TTC549 (cell line): ENCODE measurements at regions not wholly inside any gene's neighbourhood (a gene's known extent, or its start where the extent isn't known, plus 50 kb on each side); places are given as distances from the start of the nearest gene placed in this dataset.

ENCODE experiments used
- FAIRE-seq: peaks from 2 replicates; lab custom pipeline; 2012; peaks lifted over from hg19 to GRCh38; lab: Jason Lieb, UNC

- FAIRE-seq = no peak
Measured at GRCh38 chr6:141451181-141451510, 681.6 kb upstream of the GJE1 start.

DNA sequence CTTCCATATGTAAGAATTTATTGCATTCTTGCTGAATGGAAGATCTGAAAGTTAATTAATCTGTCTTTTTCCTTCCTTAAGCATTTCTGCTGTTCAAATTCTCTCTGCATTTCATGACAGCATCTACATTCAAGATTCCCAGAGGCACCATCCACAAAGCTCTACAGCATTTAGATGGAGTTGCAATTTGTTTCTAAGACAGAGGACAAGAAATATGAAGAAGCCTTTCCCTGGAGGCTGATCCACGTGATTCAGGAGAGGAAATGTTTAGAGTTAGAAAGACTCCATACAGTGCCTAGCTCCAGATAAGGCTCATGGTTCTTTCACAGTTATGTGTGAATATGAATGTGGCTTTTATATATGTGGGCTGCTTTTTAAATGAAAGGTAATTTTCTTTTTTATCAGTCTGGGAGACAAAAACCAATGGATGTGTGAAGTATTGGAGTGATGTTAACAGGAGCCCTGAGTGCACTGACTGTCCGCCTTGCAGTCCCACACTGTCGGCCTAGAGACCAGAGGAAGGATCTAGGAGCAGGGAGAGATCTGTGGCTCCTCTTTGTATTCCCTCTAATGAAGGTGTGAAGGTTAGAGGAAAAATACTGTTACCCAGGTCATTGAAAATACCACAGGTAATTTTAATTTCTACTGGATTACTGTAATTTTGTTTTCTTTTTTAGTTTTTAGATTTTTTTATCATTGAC lies 686.6 kb upstream of the GJE1 start:
- FAIRE-seq = no peak

DNA sequence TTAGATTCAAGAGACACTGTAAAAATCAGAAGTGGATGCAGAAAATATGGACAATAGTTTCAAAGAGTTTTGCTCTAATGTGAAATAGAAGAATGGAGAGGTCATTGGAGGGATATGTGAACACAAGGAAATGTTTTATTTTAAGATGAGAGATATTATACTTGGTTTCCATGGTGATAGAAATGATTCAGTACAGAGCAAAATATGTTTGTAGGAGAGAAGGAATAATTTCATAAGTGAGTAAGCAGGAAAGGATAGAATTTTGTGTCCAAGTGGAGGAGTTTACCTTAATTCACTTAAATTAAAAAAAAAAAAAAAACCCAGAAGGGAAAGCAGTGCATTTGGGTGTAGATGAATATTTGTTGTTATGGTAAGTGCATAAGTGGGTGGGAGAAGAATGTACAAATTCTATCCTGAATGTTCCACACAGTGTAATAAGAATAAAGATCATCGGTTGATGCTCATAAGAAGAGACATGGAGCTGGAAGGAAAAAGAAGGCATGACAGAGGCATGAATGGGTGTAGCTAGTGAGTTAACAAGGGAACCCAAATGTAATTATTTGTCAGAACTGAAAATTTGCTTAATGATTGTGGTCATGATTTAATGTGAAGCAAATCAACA lies 688.9 kb upstream of the GJE1 start:
- FAIRE-seq = no peak

GRCh38 chr6:141443032-141443431 lies 689.7 kb upstream of the GJE1 start:
- FAIRE-seq = no peak

DNA sequence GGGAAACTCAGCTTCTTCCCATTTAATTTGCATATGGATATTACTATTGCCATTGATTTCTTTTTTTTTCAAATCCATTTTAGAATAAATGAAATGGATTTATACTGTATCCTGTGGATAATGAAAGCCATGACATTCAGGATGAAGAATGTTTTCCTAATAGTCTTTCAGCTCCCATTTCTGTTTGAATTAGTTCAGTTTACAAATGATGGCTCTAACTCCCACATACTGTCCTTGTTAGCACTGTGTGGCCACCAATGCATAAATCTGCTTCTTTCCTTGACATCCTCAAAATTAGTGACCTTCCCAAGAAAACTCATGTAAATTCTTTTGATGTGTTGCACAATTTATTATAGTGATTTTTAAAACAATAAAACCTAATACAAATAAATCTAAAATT lies 693.2 kb upstream of the GJE1 start:
- FAIRE-seq = no peak

- no peak for FAIRE-seq
Measured at GRCh38 chr6:141437685-141438084, 695.0 kb upstream of the GJE1 start.

- no peak for FAIRE-seq
Measured at GRCh38 chr6:141437011-141437410, 695.7 kb upstream of the GJE1 start.

DNA sequence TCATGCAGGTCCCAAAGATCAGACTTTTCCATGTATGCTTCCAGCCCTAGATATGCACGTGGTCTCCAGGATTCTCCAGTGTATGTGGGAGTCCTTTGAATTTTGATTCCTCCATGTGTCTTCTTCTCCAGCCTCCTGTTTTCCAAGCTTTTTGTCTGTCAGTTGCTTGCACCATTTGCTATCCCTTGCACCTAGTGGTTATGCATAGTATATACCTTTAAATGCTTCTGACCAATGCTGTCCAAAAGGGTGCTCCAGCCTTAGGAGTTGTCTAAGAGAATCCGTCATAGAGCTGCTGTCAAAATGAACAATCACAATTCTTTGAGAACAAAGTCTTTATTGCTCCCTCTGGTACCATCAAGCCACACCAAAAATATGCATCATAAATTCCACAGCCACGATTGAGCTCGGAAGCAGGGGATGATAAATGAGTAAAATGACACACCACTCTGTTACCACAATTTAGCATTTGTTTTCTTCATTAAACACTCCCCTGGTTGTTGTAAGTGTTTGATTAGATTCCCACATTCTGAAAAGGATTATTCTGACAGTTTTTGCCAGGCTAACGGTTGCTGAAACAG lies 706.2 kb upstream of the GJE1 start:
- FAIRE-seq = no peak

DNA sequence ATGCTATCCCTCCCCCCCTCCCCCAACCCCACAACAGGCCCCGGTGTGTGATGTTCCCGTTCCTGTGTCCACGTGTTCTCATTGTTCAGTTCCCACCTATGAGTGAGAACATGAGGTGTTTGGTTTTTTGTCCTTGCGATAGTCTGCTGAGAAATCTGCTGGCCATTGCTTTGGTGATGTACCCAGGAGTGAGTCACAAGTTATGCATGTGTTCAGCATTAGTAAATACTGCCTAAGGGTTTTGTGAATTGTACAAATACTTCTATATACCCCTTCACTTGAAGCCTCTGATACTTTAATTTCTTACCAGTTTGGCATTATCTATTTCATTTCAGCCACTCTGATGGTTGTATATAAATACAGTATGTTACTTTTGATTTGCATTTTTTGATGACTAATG lies 711.3 kb upstream of the GJE1 start:
- no peak for FAIRE-seq

DNA sequence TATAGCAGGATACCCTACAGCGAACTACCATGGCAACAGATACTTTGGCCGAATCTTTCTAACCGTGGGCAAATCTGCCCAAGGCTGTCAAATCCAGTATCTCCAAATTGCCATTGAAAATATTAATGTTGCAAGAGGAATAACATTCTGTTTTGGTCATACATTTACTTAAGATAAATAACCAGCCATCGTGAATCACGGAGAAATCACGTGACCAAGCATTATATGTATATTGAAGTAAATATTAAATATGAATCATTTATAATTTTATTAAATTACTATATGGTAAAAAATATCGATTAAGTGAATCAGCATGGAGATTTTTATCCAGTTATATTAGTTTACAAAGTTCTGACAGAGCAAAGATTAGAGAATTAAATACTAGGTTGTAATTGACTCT lies 714.6 kb upstream of the GJE1 start:
- FAIRE-seq = no peak

- no peak for FAIRE-seq
Measured at GRCh38 chr6:141415896-141416295, 716.8 kb upstream of the GJE1 start.

DNA sequence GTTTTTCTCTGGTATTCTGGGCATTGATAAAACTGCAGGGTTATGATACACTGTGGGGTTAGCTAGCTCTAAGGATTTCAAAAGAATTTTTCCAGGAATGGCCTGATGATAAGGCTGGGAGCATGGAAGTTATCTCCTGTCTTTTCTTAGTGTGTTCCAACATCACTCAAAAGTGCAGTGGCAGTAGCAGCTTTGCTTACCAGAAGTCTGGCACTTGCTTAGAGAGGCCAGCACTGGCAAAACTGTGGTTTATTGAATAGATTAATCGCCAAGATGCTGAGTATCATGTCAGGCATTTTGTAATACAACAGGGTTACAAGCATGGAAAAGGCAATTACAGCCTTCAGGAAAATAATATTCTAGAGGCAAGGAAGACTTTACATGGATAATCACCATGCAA lies 719.5 kb upstream of the GJE1 start:
- no peak for FAIRE-seq

DNA sequence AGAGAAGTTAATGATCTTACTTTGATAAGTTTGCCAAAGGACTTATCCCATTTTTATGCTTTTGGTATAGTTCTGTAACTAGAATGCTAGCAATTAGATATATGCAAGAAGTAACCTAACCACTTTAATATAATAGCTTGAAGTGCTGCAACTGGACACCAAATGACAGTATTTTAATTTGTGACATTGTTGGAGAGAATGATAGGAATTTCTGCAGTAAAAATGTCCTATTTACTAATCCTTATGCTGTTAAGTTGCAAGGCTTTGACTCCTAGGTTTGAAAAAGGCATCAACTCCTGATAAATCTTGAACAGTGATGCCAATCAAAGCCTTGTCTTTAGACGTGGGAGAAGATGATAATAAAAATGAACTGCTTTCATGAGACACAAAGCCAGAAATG lies 726.0 kb upstream of the GJE1 start:
- no peak for FAIRE-seq

DNA sequence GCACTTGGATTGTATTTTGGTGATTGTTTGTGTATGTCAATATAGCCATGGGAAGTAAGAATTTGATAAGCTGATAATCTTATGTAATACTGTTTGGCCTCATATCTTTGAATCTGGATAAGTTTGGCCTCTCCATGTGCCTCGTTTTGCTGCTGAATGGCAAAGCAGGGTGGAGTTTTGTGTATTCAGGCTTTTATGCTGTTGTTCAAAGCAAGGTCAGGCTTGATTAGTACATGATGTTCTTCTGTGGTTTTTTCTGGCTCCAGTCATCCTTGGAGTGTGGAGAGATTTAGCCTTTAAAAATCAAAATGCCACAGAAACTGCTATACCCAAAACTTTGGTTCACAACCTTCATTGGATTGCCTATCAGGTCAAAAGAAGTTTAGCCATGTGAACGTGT lies 728.9 kb upstream of the GJE1 start:
- FAIRE-seq = no peak

DNA sequence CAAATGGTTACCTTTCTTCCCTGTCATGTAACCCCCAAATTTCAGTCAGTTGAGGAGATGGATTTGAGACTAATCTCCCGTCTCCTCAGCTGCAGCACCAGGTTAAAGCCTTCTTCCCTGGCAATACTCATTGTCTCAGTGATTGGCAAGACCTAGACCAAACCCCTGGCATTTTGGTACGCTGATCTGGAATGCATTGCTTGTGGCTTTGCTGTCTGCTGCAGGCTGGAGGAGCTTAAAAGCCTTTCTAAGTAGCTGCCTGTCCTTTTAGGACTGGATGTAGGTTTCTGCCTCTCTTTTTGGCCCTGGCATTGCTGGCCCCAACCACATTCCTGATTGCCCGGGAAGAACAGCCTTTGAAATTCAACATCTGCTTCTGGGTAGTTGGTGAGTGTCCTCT lies 729.6 kb upstream of the GJE1 start:
- FAIRE-seq = no peak

- no peak for FAIRE-seq
Measured at GRCh38 chr6:141402489-141402888, 730.2 kb upstream of the GJE1 start.

DNA sequence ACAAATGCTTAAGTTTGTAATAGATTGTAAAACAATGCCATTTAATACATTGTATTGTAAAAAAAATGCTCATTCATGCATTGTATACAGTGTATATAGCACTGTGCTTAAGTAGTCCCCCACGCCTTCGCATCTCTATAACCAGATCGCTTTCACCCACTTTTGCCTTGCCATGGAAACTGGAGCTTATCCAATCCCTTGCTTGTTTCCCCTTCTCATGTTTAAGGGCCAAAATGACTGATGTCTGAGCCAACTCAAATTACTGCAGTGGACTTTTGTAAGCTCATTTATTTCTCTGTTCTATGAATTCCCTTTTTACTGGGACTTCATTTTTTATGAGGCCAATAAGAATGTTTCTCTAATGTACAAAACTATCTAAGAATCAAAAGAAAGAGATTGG lies 730.9 kb upstream of the GJE1 start:
- no peak for FAIRE-seq

DNA sequence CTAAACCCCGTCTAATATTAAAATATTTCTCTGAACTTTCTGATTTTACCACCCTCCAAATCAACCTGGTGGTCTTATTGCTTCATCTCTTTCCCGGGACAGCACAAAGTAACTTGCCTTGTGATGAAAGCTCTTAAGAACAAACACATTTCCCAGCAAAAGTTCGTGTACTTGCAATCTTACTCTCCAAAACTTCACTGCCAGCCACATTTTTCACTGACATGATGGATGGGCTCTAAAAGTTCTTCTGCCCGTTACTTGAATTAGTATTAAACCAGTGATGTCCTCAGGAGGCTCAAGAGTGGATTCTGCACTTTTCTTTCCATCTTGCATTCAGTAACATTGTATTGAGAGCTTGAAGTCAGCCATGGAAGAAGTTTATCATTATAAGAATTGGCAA lies 731.6 kb upstream of the GJE1 start:
- FAIRE-seq = no peak

DNA sequence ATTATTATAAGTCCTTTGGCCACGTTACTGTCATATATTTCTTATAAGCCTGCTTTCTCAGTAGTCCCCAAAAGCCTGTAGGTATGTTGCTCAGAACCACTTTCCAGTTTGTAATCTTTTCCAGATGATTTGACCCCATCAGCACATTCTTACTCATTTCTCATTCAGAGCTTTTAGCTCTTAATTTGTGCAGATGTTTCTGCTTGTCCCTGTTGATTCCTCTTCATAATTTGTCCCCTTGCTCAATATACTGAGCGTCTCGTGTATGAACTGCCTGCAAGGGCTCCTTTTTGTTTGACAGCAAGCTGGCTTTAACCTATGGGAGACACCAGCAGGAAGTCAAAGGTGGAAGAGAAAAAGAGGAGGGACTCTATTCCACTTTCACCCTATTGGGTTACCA lies 733.8 kb upstream of the GJE1 start:
- FAIRE-seq = no peak

GRCh38 chr6:141395443-141396008 lies 737.2 kb upstream of the GJE1 start:
- no peak for FAIRE-seq

DNA sequence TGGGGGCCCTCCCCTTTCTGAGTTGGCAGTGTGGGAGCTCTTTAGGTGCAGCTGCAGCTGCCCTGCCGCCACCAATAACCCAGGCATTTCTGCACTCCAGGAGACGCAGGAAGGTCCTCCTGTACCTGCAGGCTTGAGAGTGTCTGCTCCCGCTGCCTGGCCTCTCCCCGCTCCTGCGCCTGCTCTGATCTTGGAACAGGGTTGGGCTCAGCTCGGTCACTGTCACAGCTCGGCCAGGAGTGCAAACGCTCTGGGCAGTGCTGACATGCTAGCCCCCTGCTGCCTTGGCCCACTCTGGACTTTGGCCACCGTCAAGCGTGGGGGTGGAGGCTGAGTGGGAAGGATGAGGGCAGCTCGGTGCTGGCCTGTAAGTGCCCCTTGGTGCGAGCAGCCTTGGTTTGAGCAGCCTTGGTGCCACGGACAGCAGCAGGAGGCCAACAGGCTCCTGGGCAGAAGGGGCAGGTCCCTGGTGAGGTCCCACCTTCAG lies 738.1 kb upstream of the GJE1 start:
- FAIRE-seq = no peak

DNA sequence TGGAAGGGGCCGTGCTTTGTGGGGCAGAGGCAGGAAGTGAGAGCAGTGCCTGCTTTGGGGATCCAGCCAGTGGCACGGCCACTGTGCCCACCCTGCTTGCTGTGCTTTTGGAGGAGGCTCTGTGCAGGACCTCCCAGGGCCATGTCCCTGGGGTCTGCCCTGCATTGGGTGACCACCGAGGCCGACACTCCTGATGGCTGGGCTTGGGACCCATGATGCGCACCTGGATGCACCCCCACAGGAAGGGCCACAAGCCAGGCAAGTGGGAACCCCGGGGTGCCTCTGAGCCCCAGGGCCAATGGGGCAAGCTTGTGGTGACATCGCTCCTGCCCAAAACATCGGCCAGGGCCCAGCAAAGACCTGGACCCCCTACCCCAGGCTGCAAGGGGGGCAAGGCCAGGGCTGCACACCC lies 738.6 kb upstream of the GJE1 start:
- no peak for FAIRE-seq

DNA sequence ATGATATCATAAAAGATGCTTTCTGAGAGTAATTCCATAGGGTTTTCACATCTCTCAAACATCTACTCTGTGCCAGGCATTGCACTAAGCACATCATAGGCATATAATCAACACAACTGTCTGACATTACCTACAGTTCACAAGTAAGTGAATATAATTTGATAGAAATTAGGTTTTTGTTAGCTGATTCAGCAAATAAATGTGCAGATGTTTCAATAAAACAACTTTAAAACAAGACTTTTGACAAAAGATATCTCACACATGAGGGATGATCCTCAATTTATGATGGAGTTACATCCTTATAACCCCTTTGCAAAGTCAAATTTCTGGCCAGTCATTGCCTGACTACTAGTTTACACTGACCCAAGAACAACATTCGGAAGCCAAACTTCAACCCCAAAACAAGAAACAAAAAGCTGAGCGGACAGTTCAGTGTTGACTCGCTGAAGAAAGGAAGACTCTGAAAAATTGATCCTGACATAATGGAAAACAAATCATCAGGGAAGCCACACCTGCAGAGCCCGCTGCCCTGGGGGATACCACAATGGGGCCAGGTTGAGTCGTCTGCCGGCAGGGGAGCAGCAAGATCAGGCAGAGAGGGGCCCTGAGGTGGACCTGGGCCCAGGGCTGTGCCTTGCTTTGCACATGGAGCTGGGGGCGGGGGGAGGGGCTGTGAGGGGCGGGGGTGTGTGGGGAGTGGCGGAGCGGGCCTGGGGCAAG lies 739.2 kb upstream of the GJE1 start:
- no peak for FAIRE-seq
